ENCODE measurements at regions not wholly inside any gene's neighbourhood (a gene's known extent, or its start where the extent isn't known, plus 50 kb on each side); places are given as distances from the start of the nearest gene placed in this dataset.

DNA sequence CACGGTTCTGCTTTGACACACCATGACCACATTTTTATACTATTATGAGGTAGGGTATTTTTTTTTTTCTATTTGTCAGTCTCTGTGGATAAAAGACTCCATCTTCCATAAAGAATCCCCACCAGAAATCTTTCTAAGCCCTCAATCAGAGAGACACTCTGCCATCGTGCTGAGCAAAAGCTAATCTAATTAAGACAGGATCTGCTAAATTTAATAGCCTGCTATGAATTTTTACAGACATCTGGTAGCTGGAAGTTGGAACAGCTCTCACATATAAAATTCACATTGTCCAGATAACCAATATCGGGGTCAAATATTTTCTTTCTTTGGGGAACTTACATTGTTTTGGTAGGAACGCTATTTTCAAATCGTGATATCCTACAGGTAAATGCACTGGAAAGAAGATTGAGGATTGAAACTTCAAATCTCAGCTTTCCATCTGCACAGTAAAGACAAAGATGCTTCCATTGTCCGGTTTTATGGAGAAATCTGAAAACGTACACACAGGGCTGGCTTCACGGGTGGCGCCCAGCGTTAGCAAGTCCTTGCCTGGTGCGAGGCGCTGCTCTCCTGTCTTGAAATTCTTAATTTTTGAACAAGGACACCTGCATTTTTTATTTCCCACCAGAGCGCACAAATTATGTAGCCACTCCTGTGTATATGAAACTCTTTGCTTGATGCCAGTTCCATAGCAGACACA is 573.8 kb upstream of the NOX3 start:
- ATAC-seq (ENCODE audit: low read depth) = no peak
- no peak for DNase-seq
- Mint-ChIP-seq H3K27ac (no peak overlapping the region), H3K36me3 (peaks cover 1% of the 10 kb centered on the region), H3K9me3 (peaks cover 21% of the 10 kb centered on the region), H3K4me3 (no peak overlapping the region), H3K27me3 (no peaks in the 10 kb centered on the region), H3K4me1 (peaks cover 3% of the 10 kb centered on the region)
- POLR2A ChIA-PET = no interaction called here

DNA sequence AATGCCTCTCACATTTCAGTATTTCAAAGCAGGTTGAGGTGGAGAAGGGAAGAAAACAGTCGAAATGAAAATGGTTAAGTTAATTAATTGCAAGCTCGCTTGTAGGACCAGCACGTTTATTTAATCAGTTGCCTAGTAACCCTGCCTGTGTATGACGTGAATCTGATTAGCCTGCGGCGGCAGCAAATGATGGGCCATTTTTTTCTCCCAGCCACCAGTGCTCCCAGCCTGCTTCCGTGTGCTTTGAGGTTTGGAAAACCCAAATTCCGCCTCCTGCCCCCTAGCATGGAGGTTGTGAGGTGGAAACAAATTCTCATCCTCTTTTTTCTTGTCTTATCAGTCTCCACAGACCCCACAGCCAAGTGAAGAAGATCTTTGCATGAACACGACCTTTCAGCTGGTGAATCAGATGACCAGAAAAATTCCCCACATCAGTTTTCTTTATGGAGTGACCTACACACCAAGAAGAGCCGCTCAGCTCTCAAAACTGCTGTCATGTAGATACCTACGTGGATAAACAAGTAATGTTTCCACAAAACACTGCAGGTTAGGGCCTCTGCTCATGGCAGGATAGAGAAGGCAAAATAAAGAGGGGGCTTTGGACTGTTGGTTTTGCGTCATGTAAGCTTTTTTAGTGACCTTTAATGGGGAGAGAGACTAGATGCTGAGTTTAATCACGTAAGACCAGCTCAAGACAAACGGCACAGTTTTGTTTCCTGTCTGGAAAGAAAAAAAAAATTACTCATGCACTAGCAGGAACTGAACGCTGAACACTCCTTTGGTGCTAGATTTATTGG is 572.9 kb upstream of the NOX3 start:
- Mint-ChIP-seq H3K27me3 (no peaks in the 10 kb centered on the region), H3K4me3 (no peak overlapping the region), H3K36me3 (peaks cover 1% of the 10 kb centered on the region), H3K9me3 (peaks cover 23% of the 10 kb centered on the region), H3K4me1 (peaks cover 3% of the 10 kb centered on the region), H3K27ac (no peak overlapping the region)
- ATAC-seq (ENCODE audit: low read depth) (no peak), DNase-seq (no peak)
- POLR2A ChIA-PET = no interaction called here

DNA sequence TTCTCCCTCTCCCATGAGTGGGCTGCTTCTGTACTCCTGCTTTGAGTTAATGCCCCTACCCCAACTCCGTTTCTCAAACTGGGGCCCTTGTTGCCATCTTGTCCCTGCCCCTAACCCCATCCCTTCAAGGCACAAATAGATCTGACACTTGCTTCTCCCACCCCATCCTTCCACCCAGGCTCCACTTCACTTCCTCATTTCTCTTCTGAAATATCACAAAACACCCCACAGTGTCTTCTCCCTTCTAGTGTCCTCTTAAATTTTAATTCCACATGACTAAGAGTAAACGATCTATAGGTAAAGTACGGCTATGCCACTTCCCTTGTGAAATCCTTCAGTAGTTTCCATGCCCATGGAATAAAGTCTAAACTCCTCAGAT is 571.6 kb upstream of the NOX3 start:
- Mint-ChIP-seq H3K4me1 (peaks cover 3% of the 10 kb centered on the region), H3K27ac (no peak overlapping the region), H3K4me3 (no peak overlapping the region), H3K27me3 (no peaks in the 10 kb centered on the region), H3K36me3 (peaks cover 1% of the 10 kb centered on the region), H3K9me3 (peaks cover 26% of the 10 kb centered on the region)
- no peak for ATAC-seq (ENCODE audit: low read depth)
- DNase-seq = no peak
- POLR2A ChIA-PET = no interaction called here

DNA sequence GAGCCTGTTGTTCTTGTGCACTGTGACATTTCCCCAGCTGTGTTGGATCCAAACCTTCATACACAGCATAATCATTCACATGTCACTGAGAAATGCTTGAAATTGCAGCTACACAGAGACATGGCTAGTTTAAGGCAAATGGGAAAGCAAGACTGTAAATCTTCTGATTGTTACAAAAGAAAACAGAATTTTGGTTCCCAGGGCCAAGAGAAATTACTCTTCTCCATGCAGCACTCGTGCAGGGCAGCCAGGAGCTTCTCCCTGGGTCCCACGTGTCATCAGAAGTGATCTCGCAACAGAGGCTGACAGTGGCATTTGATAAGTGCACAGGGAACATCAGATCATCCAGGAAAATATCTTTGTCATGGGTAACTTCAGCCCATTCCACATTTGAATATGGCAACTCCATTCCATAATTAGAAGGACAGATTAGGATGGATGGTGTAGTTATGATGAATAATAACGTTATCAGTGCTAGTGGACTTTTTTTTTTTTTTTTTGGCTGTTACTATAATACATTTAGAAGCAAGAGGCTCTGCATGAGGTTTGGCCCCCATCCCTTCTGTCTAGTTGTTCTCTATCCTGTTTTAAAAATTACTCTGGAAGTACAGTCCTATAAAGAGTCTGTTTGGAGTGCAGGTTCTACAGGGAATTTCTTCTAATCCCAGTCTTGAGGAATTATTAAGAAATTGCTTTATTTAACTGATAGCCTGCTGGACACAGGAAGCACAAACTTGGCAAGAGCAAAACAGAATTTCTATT is 571.0 kb upstream of the NOX3 start:
- H3K4me3 Mint-ChIP-seq = no peak overlapping the region
- H3K27ac Mint-ChIP-seq = no peak overlapping the region
- POLR2A ChIA-PET = no interaction called here
- no peaks in the 10 kb centered on the region for H3K27me3 Mint-ChIP-seq
- peaks cover 3% of the 10 kb centered on the region for H3K4me1 Mint-ChIP-seq
- ATAC-seq (ENCODE audit: low read depth) (no peak), DNase-seq (no peak)
- peaks cover 1% of the 10 kb centered on the region for H3K36me3 Mint-ChIP-seq
- peaks cover 23% of the 10 kb centered on the region for H3K9me3 Mint-ChIP-seq

DNA sequence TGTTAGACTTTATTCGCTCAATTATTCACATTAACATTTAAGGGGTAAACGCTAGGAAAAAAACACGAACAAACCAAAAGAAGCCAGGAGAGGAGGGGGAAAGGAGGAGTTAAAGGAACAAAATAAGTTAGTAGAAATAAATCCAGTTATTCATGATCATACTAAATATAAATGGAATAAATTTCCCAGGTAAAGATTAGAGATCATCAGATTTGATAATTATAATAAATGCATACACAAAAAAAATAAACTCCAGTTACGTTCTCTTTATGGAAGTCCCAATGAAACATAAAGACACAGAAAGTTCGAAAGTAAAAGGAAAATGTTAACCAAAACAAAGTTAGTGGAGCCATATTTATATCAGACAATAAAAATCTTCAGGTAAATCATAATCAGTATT is 568.7 kb upstream of the NOX3 start:
- H3K9me3 Mint-ChIP-seq = peaks cover 19% of the 10 kb centered on the region

DNA sequence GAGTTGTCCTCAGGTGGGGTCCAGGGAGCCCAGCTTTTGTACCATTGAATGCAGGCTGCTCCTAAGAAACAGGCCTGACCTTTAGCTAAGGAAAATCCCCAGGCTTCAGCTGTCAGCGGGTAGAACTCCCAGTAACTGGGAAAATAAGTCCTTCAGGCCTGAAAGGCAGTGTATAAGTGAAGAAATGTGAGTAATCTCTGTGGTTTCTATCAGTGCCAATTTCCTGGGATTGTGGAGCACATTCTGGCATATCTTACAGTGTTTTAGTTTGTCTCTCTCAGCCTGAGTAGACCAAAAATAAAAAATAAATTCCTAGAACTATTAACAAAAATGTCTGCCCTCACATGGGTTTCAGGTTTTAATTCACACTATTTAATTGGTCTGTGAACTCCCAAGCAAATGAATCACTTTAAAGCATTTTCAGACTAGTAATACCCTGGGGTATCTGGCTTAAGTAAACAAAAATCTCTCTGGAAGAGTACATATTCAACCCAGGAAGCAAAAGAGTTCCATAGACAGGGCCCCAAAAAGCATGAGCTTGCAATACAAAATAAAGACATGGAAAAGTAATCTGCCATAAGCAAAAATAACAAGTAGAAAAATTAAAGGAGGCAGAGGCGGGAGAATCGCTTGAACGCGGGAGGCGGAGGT is 566.2 kb upstream of the NOX3 start:
- Mint-ChIP-seq H3K9me3 (peaks cover 16% of the 10 kb centered on the region), H3K27me3 (no peaks in the 10 kb centered on the region), H3K4me1 (no peaks in the 10 kb centered on the region), H3K4me3 (no peak overlapping the region), H3K27ac (no peak overlapping the region), H3K36me3 (peaks cover 1% of the 10 kb centered on the region)
- POLR2A ChIA-PET = no interaction called here
- no peak for DNase-seq
- ATAC-seq (ENCODE audit: low read depth) = no peak

More for the DNA sequence above, 568.7 kb upstream of the NOX3 start:
- Mint-ChIP-seq H3K27ac (no peak overlapping the region), H3K27me3 (no peaks in the 10 kb centered on the region), H3K4me3 (no peak overlapping the region), H3K36me3 (peaks cover 1% of the 10 kb centered on the region), H3K4me1 (peaks cover 3% of the 10 kb centered on the region)
- DNase-seq (no peak), ATAC-seq (ENCODE audit: low read depth) (no peak)
- POLR2A ChIA-PET = no interaction called here

DNA sequence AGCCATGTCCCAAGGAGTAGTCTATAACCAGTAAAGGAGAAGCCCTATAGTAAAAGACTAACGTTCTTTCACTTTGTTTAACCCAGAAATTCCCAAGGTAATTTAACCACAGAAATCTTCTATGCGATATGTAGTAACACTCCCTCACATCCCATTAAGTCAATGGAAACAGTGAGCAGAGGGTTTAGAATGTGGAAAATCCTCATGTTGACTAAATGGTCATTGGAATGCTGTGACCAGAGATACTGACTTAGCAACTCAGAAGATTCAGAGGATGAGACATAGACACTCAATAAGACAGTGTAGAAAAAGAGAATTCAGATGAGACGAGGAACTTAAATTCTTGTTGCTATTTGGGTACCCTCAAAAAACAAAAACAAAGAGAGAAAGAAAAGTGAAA is 562.2 kb upstream of the NOX3 start:
- no peak for DNase-seq
- H3K27ac Mint-ChIP-seq = no peak overlapping the region
- ATAC-seq (ENCODE audit: low read depth) = no peak

DNA sequence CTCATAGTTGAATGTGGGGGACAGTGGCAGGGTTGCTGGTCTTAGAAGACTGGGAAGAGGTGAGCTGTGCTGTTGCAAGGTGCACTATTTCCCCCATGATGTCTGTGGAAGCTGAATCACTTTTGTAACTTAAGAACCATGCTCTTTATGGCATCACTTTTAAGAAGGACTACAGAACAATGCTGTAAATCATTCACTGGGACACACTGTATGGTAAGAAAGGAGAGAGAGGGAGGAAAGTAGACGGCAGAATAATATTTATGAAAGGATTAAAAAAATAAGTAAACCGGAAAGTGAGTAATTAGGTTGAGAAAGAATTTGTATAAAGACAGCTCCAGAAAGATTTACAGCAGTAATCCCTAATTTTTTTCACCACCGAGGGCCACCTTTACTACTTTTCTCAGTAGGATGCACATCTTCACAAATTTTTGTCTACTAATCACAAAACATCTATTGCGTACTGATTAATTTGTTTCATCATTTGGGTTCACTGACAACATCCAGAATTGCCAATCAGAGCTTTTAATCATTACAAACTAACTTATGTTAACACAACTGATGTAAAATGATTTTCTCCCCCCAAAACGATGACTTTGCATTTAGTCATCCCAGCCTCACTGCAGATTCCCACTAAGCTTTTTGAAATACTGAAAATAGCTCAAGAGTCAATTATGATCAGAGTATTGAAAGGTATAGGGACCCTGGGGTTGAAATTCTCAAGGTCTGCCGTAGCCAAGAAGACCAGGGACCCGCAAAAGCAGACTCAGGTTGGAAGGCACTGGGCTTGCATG is 560.7 kb upstream of the NOX3 start:
- POLR2A ChIA-PET = no interaction called here
- Mint-ChIP-seq H3K4me3 (no peak overlapping the region), H3K36me3 (peaks cover 3% of the 10 kb centered on the region), H3K27ac (no peak overlapping the region), H3K27me3 (no peaks in the 10 kb centered on the region), H3K4me1 (peaks cover 5% of the 10 kb centered on the region), H3K9me3 (peaks cover 6% of the 10 kb centered on the region)
- ATAC-seq (ENCODE audit: low read depth) = no peak
- DNase-seq = no peak

More for the DNA sequence above, 562.2 kb upstream of the NOX3 start:
- Mint-ChIP-seq H3K4me1 (peaks cover 5% of the 10 kb centered on the region), H3K36me3 (peaks cover 3% of the 10 kb centered on the region), H3K27me3 (no peaks in the 10 kb centered on the region), H3K9me3 (peaks cover 9% of the 10 kb centered on the region), H3K4me3 (no peak overlapping the region)
- POLR2A ChIA-PET = no interaction called here

DNA sequence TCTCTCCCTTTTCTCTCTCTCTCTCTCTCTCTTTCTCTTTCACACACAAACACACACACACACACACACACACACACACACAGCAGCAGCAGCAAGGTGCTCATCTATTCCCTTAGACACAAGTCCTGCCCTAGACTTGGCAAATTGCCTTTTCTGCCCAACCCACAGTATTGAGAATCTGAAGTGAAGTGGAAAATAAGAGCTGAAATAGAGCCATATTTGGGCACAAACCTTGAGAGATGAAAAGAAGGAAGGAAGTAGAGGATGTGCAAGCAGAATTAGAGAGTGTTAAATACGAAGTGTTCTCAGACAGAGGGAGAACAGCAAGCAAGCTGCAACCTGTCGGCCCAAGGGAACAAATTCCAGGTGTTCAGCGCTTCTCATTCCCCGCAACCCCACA is 557.5 kb upstream of the NOX3 start:
- Mint-ChIP-seq H3K27me3 (no peaks in the 10 kb centered on the region), H3K4me3 (no peak overlapping the region), H3K36me3 (peaks cover 3% of the 10 kb centered on the region), H3K27ac (no peak overlapping the region), H3K9me3 (peaks cover 9% of the 10 kb centered on the region), H3K4me1 (peaks cover 5% of the 10 kb centered on the region)
- POLR2A ChIA-PET = no interaction called here
- ATAC-seq (ENCODE audit: low read depth) (no peak), DNase-seq (no peak)

DNA sequence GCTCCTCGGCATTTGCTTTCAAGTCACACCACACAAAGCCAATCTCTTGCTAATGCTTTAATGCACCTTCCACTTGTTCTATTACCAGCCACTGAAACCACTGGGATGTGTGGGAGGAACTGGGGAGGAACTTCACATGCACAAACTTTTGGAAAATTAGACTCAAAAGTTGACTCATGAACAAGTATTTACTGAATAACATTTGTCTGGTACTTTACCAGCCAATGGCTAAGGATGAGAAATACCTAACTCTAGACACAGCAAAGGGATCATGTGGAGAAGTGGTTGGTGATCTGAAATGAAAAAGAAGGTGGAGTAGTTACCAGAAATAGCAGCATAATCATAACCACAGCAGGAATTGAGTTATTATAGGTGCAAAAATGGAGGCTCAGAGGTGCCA is 554.0 kb upstream of the NOX3 start:
- peaks cover 3% of the 10 kb centered on the region for H3K36me3 Mint-ChIP-seq
- no peak overlapping the region for H3K4me3 Mint-ChIP-seq
- no peak for DNase-seq
- peaks cover 4% of the 10 kb centered on the region for H3K9me3 Mint-ChIP-seq
- peaks cover 5% of the 10 kb centered on the region for H3K4me1 Mint-ChIP-seq
- no peak for ATAC-seq (ENCODE audit: low read depth)
- H3K27me3 Mint-ChIP-seq = no peaks in the 10 kb centered on the region
- POLR2A ChIA-PET = no interaction called here
- H3K27ac Mint-ChIP-seq = no peak overlapping the region

DNA sequence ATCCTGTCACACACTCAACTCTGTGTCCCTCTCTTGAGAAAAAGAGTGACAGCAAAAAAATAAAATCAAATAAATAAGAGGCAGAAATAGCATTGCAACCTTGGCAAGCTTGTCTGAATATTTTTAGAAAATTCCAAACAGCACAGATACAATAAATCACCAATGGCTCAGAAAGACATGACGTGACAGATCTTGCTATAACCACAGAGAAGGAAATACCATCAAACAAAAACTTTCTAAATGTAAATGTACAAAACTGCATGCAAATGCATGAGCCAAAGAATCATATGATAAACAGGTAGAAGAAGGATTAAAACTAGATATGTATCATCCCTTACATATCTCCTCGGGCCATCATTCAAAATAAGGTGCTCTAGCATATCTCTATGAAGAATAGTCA is 549.2 kb upstream of the NOX3 start:
- POLR2A ChIA-PET = no interaction called here
- H3K9me3 Mint-ChIP-seq = peaks cover 3% of the 10 kb centered on the region

DNA sequence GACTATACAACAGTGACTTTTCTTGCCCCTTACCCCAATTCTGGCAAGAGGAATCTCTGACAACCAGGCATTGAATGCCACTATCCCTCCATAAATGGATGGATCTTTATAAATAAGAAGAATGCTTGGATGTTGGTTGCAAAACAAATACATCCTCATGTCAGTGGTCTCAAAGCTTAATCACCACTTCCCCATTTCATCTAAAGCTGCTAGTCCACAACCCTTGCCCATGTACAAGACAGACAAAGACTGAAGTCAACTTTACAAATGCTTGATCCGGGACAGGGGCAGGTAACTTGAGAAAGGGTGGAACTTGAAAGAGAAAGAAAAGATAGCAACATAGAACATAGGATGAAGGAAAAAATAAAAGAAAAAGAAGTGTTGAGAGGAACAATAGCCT is 540.5 kb upstream of the NOX3 start:
- H3K27me3 Mint-ChIP-seq = peaks cover 3% of the 10 kb centered on the region
- no peak for DNase-seq
- no peaks in the 10 kb centered on the region for H3K36me3 Mint-ChIP-seq
- ATAC-seq (ENCODE audit: low read depth) = no peak
- no peak overlapping the region for H3K4me3 Mint-ChIP-seq
- no peak overlapping the region for H3K27ac Mint-ChIP-seq
- H3K4me1 Mint-ChIP-seq = no peaks in the 10 kb centered on the region
- POLR2A ChIA-PET = no interaction called here
- peaks cover 3% of the 10 kb centered on the region for H3K9me3 Mint-ChIP-seq

More for the DNA sequence above, 549.2 kb upstream of the NOX3 start:
- ATAC-seq (ENCODE audit: low read depth) (no peak), DNase-seq (no peak)
- Mint-ChIP-seq H3K4me1 (no peaks in the 10 kb centered on the region), H3K4me3 (no peak overlapping the region), H3K27me3 (no peaks in the 10 kb centered on the region), H3K27ac (no peak overlapping the region), H3K36me3 (no peaks in the 10 kb centered on the region)

DNA sequence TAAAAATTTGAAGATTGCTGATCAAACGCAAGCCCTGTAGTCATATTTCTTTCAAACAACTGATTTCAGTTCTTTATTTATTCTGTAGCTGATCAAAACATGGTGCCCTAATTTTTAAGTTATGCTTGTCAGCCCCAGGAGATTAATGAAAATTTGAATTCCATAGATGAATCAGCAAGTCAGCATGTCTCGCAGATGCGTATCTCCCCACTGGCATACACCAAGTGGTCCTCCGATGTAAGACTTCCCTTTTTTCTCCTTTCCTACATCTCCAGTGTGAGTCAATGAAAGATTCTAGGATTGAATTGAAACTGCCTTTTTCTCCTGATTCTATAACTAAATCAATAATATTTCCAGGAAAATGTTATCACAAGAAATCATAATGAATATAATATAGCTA is 539.6 kb upstream of the NOX3 start:
- H3K27me3 Mint-ChIP-seq = peaks cover 3% of the 10 kb centered on the region
- DNase-seq (no peak), ATAC-seq (ENCODE audit: low read depth) (no peak)
- no peak overlapping the region for H3K4me3 Mint-ChIP-seq
- H3K9me3 Mint-ChIP-seq = peaks cover 4% of the 10 kb centered on the region
- H3K36me3 Mint-ChIP-seq = no peaks in the 10 kb centered on the region
- POLR2A ChIA-PET = no interaction called here
- H3K4me1 Mint-ChIP-seq = no peaks in the 10 kb centered on the region
- no peak overlapping the region for H3K27ac Mint-ChIP-seq

Measured in activated naive CD8-positive, alpha-beta T cell treated with anti-CD3 and anti-CD28 coated beads, Interleukin-2, amount 10 ng/mL, durations not matched to agents 7 days and 5 days (primary cell).